H1 (cell line): ENCODE measurements at regions not wholly inside any gene's neighbourhood (a gene's known extent, or its start where the extent isn't known, plus 50 kb on each side); places are given as distances from the start of the nearest gene placed in this dataset.

Experiments used
- BCL11A ChIP-seq, 2 experiments: IDR thresholded peaks; one replicate each; pipeline ENCODE4 v1.6.1; 2011; ENCODE audit warnings: low read depth in 2 of 2, low read length in 2 of 2, mild to moderate bottlenecking in 2 of 2
- CHD7 ChIP-seq: fragments of 300-600 bp; sonication (generic); IDR thresholded peaks from 2 replicates; pipeline ENCODE4 v1.7.1; 2012; ENCODE audit warnings: low read length, moderate library complexity, mild to moderate bottlenecking, inconsistent platforms; ENCODE audit not compliant: insufficient replicate concordance
- GABPA ChIP-seq: IDR thresholded peaks from 2 replicates; pipeline ENCODE4 v1.6.1; 2011; ENCODE audit warnings: mild to moderate bottlenecking, low read length, moderate library complexity, borderline replicate concordance; ENCODE audit not compliant: insufficient read depth
- JUN ChIP-seq: IDR thresholded peaks from 2 replicates; pipeline ENCODE4 v1.6.1; 2011; ENCODE audit warnings: low read depth, mild to moderate bottlenecking, improper control_type of control experiment, low read length
- KDM5A ChIP-seq: fragments of 200-600 bp; IDR thresholded peaks from 2 replicates; pipeline ENCODE4 v1.7.1; 2012; ENCODE audit warnings: mild to moderate bottlenecking, low read length, inconsistent platforms, mixed read lengths
- RNF2 ChIP-seq: fragments of 200-900, 300-1000 bp; sonication (generic); IDR thresholded peaks from 2 replicates; pipeline ENCODE4 v1.7.1; 2016; ENCODE audit warnings: borderline replicate concordance, low read depth, mild to moderate bottlenecking, antibody characterized with exemption, low read length; ENCODE audit not compliant: poor library complexity, severe bottlenecking; ENCODE audit errors: missing control alignments

DNA sequence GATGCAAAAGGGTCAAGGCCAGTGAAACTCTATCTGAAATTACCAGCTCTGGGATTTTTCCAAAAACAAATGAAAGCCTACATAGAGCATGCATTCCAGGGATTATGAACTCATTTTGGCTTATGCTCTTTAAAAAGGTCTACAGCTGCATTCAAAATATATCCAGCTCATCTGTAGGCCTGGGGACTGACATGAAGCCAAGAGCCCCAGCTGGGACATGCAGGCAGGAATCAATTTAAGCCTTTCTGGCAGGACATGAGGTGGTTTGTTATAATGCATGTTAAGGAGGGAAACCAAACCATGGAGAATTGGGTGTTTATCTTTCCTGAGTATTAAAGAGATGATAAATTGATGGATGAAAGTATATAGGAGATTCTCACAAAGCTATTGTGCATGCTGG lies 164.5 kb downstream of the RBM43 start (continued):
- TF ChIP-seq CHD7 (no peak), BCL11A (IDR thresholded peaks at IDR 0.05; ENCODE audit: low read depth in 2 of 2, low read length in 2 of 2) (no peak), GABPA (no peak), JUN (no peak), RNF2 (no peak), KDM5A (no peak)
